ENCODE measurements at regions not wholly inside any gene's neighbourhood (a gene's known extent, or its start where the extent isn't known, plus 50 kb on each side); places are given as distances from the start of the nearest gene placed in this dataset.
A peak's percentile ranks its signal among the peaks of the same experiment; 100 is the strongest.

GRCh38 chr5:93320920-93321445 lies 260.0 kb downstream of the NR2F1-AS1 start:
- no peak for DNase-seq (ENCODE audit: low read depth)

DNA sequence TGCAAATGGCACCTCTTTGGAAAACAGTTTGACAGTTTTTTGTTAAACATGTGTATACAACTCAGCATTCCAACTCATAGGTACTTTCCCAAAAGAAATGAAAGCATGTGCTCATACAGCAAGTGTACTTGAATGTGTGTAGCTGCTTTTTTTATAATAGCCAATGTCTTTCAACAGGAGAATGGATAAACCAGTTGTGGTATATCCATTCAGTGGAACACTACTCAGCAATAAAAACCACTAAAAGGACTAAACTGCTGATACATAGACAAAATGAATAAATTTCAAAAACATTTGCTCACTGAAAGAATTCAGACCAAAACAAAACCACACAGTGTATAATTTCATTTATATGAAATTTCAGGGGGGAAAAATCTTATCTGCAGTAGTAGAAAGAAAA lies 267.3 kb downstream of the NR2F1-AS1 start:
- DNase-seq (ENCODE audit: low read depth) = no peak

GRCh38 chr5:93311881-93312280 lies 269.1 kb downstream of the NR2F1-AS1 start:
- no peak for DNase-seq (ENCODE audit: low read depth)

DNA sequence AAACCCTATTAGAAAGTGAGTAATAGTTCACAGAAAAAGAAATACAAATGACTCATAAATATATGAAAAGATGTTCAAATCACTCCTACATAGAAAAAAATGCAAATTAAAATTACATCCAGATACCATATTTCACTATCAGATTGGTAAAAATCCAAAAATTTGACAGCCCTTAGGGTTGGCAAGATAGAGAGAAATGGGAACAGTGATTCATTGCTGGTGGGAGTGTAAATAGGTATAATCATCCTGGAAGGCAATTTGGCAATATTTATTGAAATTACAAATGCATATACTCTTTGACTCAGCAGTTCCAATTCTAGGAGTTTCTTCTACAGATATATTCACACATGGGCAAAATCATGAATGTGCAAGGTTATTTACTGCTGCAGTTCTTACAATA lies 273.5 kb downstream of the NR2F1-AS1 start:
- DNase-seq (ENCODE audit: low read depth) = peak; percentile 61

- DNase-seq (ENCODE audit: low read depth) = no peak
These were observed 275.0 kb downstream of the NR2F1-AS1 start for GRCh38 chr5:93305984-93306383.

GRCh38 chr5:93304456-93305250 lies 276.4 kb downstream of the NR2F1-AS1 start:
- no peak for DNase-seq (ENCODE audit: low read depth)

GRCh38 chr5:93303291-93303691 lies 277.7 kb downstream of the NR2F1-AS1 start:
- DNase-seq (ENCODE audit: low read depth) = peak; percentile 21

- DNase-seq (ENCODE audit: low read depth) = peak; percentile 31
These were observed 278.3 kb downstream of the NR2F1-AS1 start for GRCh38 chr5:93302711-93303110.

- no peak for DNase-seq (ENCODE audit: low read depth)
These were observed 280.1 kb downstream of the NR2F1-AS1 start for GRCh38 chr5:93300945-93301344.

DNA sequence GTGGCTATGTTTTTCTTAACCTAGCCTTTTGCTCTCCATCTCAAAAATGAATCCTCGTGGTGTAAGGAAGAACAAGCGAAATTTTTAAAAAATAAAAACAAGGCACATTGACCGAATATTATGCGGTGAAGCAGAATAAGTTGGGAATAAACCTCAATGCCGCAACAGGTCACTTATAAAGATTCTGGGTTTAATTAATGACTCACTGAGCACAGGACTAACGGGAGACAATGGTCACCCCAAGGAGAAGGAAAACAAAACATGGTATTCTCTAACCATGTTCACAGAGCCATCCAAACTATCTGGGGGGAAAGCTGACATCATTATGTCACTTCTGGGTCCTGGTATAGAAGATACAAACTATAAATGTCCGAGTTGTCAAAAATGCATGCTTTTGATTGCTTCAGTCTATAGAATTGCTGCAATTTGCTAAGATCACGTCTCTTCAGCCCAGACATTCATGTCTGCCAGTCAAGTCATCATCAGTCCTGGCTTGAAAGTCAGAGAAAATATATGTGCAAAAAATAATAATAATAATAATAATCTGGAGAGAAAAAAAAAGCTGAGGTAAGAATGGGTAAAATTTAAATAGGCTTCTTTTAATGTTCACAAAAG lies 280.6 kb downstream of the NR2F1-AS1 start:
- DNase-seq (ENCODE audit: low read depth) = no peak

- DNase-seq (ENCODE audit: low read depth) = no peak
These were observed 281.2 kb downstream of the NR2F1-AS1 start for GRCh38 chr5:93299681-93300308.

GRCh38 chr5:93297116-93297515 lies 283.9 kb downstream of the NR2F1-AS1 start:
- DNase-seq (ENCODE audit: low read depth) = no peak

DNA sequence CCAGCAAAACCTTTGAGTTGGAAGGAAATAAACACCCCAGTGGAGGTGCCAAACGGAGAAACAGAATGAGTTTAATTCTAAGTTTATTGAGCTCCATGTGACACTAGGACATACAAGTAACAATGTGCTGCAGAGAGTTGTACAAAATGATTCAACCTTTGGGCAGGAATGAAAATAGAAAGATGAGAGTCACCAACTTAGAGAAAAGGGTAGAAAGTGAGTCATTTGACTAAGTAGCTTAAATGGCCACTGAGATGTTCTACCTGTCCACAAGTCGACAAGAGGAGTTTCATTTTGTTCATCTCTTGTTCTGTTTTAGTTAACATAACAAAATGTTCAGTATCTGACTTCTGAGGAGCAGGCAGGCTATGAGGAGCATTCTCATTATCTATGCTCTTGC lies 284.7 kb downstream of the NR2F1-AS1 start:
- DNase-seq (ENCODE audit: low read depth) = peak; percentile 17

- DNase-seq (ENCODE audit: low read depth) = peak; percentile 7
These were observed 286.0 kb downstream of the NR2F1-AS1 start for GRCh38 chr5:93294996-93295395.

GRCh38 chr5:93294199-93294598 lies 286.8 kb downstream of the NR2F1-AS1 start:
- DNase-seq (ENCODE audit: low read depth) = peak; percentile 83

DNA sequence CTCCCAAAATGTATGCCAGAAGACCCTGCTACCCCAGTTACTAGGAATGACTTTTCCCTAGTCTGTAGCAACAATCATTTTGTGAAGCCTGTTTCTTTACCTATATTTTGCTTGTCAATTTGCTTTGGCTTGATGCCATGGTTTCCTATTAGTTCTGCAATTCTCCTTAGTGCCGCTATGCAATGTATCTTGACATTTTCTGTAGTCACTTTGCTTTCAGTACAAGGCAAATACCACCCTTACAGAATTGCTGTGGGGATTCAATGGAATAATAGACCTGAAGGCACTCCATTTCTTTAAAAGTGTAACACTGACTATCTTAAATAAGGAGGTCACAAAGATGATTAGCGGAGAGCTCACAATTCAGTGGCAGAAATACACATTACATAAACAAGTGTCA lies 291.1 kb downstream of the NR2F1-AS1 start:
- DNase-seq (ENCODE audit: low read depth) = no peak

GRCh38 chr5:93285461-93285860 lies 295.6 kb downstream of the NR2F1-AS1 start:
- DNase-seq (ENCODE audit: low read depth) = no peak

DNA sequence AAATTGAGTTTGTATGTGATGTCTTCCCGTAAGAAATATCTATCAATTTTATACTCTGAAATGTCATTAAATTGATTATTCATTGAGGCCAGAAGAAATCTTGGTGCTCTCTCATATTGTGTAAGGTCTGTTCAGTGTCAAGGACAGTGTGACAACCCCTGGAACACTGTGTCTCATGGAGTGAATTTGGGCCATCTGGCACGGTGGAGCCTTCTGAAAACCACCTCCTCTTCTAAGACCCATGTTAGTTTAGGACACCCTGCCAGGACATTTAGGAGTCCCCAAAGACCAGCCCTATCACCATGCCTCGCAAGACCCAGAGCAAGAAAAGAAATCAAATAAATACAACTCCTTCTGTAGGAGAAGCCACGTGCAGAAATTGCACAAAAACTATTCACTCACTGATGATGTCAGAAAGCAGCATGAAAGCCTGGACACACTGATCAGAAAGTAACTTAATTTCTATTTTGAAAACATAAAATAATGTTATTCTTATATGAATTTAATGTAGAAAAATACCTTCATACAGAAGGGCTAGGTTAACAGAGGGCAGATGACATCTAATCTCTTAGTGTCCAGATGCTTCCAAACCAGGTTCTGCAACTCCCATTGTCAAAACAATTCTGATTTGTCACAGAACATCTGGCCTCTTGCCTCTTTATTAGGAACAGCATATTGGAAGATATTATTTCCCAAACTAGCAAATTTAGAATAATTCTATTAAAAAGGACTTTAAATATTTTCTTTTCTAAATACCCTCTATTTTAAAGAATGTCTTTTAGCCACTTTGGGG lies 298.8 kb downstream of the NR2F1-AS1 start:
- no peak for DNase-seq (ENCODE audit: low read depth)

DNA sequence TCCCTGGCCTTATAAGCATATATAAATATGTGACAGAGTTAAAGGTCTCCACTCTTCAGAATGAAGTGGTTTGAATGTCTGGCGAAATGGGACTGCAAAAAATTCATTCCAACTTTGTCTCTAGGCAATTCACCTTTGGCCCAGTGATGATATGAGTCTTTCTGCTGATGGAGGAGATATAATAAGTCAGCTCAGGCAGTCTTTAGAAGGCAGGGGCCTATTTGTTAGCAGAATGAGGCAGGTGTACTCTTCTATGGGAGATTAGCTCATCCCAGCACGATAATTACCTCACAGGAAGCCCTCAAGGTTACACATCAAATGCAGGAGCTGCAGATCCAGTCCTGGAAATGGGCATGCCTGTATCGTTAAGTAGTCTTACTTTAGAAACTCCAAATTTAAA lies 300.5 kb downstream of the NR2F1-AS1 start:
- DNase-seq (ENCODE audit: low read depth) = no peak

GRCh38 chr5:93279296-93279963 lies 301.6 kb downstream of the NR2F1-AS1 start:
- DNase-seq (ENCODE audit: low read depth) = peak; percentile 40

- peak; percentile 35 for DNase-seq (ENCODE audit: low read depth)
These were observed 302.1 kb downstream of the NR2F1-AS1 start for GRCh38 chr5:93278896-93279295.

DNA sequence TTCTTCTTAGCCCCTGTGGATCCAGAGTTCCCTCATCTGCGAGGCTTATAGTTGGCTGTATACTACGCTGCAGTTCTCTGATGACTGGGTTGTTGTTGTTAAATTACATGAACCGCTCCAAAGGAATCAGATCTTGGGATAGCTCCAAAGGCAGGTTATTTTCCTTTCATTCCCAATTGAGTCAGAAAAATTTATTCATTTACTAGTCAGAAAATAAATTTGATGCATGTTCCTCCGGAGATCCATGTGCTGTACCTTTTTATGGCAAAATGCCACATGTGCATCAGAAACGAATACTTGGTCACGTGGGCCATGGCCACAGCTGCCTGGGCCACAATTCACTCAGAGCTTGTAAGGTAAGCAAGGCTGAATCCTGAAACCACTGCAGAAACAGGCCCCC lies 304.0 kb downstream of the NR2F1-AS1 start:
- DNase-seq (ENCODE audit: low read depth) = no peak
